HepG2 (cell line): ENCODE measurements at regions not wholly inside any gene's neighbourhood (a gene's known extent, or its start where the extent isn't known, plus 50 kb on each side); places are given as distances from the start of the nearest gene placed in this dataset.
A peak's percentile ranks its signal among the peaks of the same experiment; 100 is the strongest.

Source experiments
- CBX5 ChIP-seq: sonication (generic); formaldehyde crosslinking; IDR thresholded peaks from 2 replicates; pipeline ENCODE4 v1.4.0; 2020; ENCODE audit warnings: missing genetic modification reagents, borderline replicate concordance
- GTF3A ChIP-seq: sonication (generic); formaldehyde crosslinking; conservative IDR thresholded peaks from 2 replicates; pipeline ENCODE4 v1.4.0; 2020; ENCODE audit warnings: mild to moderate bottlenecking, missing genetic modification reagents
- HDAC2 ChIP-seq: sonication (generic); formaldehyde crosslinking; IDR thresholded peaks from 2 replicates; pipeline ENCODE4 v1.4.0; 2020; ENCODE audit warnings: missing genetic modification reagents
- KAT8 ChIP-seq: IDR thresholded peaks from 2 replicates; pipeline ENCODE4 v1.6.1; 2016; ENCODE audit warnings: missing genetic modification reagents, missing compliant biosample characterization
- MAZ ChIP-seq, 2 experiments: sonication (generic) in 1 of 2; formaldehyde crosslinking in 1 of 2; IDR thresholded peaks; 2 replicates each; pipeline versions ENCODE4 v1.5.0 to v1.6.1; 2012 to 2020; ENCODE audit warnings: low read depth in 2 of 2, mild to moderate bottlenecking in 2 of 2, borderline replicate concordance in 1 of 2, improper control_type of control experiment in 1 of 2, low read length in 1 of 2, missing genetic modification reagents in 1 of 2, moderate library complexity in 1 of 2
- NCOA2 ChIP-seq: sonication (generic); formaldehyde crosslinking; IDR thresholded peaks from 2 replicates; pipeline ENCODE4 v1.8.0; 2022; ENCODE audit warnings: inconsistent platforms
- NR2F6 ChIP-seq, 2 experiments: IDR thresholded peaks; 2 replicates each; pipeline ENCODE4 v1.6.1; 2016; ENCODE audit warnings: antibody characterized with exemption in 1 of 2, mild to moderate bottlenecking in 1 of 2
- PHF21A ChIP-seq: sonication (generic); formaldehyde crosslinking; IDR thresholded peaks from 2 replicates; pipeline ENCODE4 v1.5.0; 2020; ENCODE audit warnings: mild to moderate bottlenecking, missing genetic modification reagents
- POGZ ChIP-seq: sonication (generic); formaldehyde crosslinking; IDR thresholded peaks from 2 replicates; pipeline ENCODE4 v1.4.0; 2020; ENCODE audit warnings: mild to moderate bottlenecking, missing genetic modification reagents
- POLR2A ChIP-seq, 2 experiments: IDR thresholded peaks; 2 replicates each; pipeline ENCODE4 v1.6.1; 2011; ENCODE audit warnings: low read depth in 2 of 2, low read length in 2 of 2, mild to moderate bottlenecking in 1 of 2, moderate library complexity in 1 of 2; ENCODE audit not compliant: insufficient read depth in 1 of 2
- RXRB ChIP-seq: IDR thresholded peaks from 2 replicates; pipeline ENCODE4 v1.6.1; 2016; ENCODE audit warnings: borderline replicate concordance, missing genetic modification reagents, missing compliant biosample characterization
- SNAPC2 ChIP-seq: sonication (generic); formaldehyde crosslinking; IDR thresholded peaks from 2 replicates; pipeline ENCODE4 v1.8.1; 2022; ENCODE audit warnings: mild to moderate bottlenecking, missing genetic modification reagents
- TEAD3 ChIP-seq: optimal IDR thresholded peaks from 2 replicates; pipeline ENCODE3; 2016; ENCODE audit warnings: borderline replicate concordance
- TSC22D2 ChIP-seq: sonication (generic); formaldehyde crosslinking; IDR thresholded peaks from 2 replicates; pipeline ENCODE4 v1.5.1; 2020; ENCODE audit warnings: missing genetic modification reagents, mild to moderate bottlenecking, borderline replicate concordance
- ZEB1 ChIP-seq: IDR thresholded peaks from 2 replicates; pipeline ENCODE4 v1.6.1; 2012; ENCODE audit warnings: mild to moderate bottlenecking, low read depth, inconsistent platforms; ENCODE audit not compliant: insufficient replicate concordance
- ZMYM4 ChIP-seq: sonication (generic); formaldehyde crosslinking; IDR thresholded peaks from 2 replicates; pipeline ENCODE4 v1.8.1; 2023; ENCODE audit warnings: mild to moderate bottlenecking, missing genetic modification reagents
- ZNF143 ChIP-seq: sonication (generic); formaldehyde crosslinking; IDR thresholded peaks from 2 replicates; pipeline ENCODE4 v1.4.0; 2020; ENCODE audit warnings: missing genetic modification reagents
- ZNF274 ChIP-seq: sonication (generic); formaldehyde crosslinking; IDR thresholded peaks from 2 replicates; pipeline ENCODE4 v1.5.1; 2020; ENCODE audit warnings: mild to moderate bottlenecking, missing genetic modification reagents
- ZNF335 ChIP-seq: sonication (generic); formaldehyde crosslinking; IDR thresholded peaks from 2 replicates; pipeline ENCODE4 v1.4.0; 2020; ENCODE audit warnings: missing genetic modification reagents
- ZNF672 ChIP-seq: sonication (generic); formaldehyde crosslinking; IDR thresholded peaks from 2 replicates; pipeline ENCODE4 v1.8.1; 2022; ENCODE audit warnings: missing genetic modification reagents
- TF ChIP-seq, protein P1 (sequence below): sonication (generic); formaldehyde crosslinking; IDR thresholded peaks from 2 replicates; pipeline ENCODE4 v1.4.0; 2020; ENCODE audit warnings: missing genetic modification reagents; ENCODE audit errors: not compliant biosample characterization
- TF ChIP-seq, protein P2 (sequence below): sonication (generic); formaldehyde crosslinking; IDR thresholded peaks from 2 replicates; pipeline ENCODE4 v1.4.0; 2020; ENCODE audit warnings: missing genetic modification reagents, borderline replicate concordance
- TF ChIP-seq, protein P3 (sequence below): sonication (generic); IDR thresholded peaks from 2 replicates; pipeline ENCODE4 v1.6.1; 2016; ENCODE audit warnings: low read depth, borderline replicate concordance
- TF ChIP-seq, protein P4 (sequence below): sonication (generic); formaldehyde crosslinking; IDR thresholded peaks from 2 replicates; pipeline ENCODE4 v1.4.0; 2020; ENCODE audit warnings: missing genetic modification reagents
- TF ChIP-seq, protein P5 (sequence below): sonication (generic); formaldehyde crosslinking; IDR thresholded peaks from 2 replicates; pipeline ENCODE4 v1.5.0; 2020; ENCODE audit warnings: missing genetic modification reagents

DNA sequence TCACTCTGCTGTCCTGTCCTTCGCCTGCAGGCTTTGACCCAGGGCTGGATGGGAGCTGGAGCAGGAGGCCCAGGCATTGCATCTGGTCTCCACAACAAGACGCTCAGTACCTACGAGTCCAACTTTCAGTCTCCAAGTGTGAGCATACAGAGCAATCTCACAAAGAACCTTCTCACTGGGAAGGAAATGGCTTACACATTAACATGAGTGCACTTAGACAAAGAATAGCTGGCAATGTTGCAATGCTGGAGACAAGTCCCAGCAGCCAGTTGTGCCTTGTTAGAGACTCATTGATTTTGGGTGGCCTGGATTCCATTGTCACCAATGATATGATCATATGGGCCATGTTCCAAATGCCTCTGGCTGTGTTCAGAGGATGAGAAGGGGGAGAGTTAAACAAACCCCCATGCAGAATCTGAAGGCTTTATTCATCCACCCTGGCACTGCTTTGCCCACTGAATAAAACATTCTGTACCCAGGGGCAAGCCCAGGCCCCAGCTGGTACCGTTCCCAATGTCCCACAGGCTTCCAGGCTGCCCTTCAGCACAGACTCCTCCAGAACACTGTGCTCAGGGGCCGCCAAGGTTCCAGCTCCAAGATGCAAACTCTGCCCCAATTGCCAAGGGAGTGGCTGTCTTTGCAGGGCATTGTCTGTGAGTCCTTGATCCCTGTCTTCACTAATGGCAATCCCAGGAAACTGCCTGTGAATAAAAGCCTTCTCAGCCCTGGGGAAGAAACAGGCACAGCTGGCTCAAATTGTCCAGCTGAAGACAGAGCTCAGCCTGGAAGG lies 185.5 kb downstream of the HSD17B3 start (continued):
- TF ChIP-seq, protein P1, sequence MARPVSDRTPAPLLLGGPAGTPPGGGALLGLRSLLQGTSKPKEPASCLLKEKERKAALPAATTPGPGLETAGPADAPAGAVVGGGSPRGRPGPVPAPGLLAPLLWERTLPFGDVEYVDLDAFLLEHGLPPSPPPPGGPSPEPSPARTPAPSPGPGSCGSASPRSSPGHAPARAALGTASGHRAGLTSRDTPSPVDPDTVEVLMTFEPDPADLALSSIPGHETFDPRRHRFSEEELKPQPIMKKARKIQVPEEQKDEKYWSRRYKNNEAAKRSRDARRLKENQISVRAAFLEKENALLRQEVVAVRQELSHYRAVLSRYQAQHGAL (CRISPR knock-in tag) = no peak
- peak; percentile 51; the same call in 1 of the 2 replicates for TF ChIP-seq PHF21A (CRISPR knock-in tag)
- TF ChIP-seq HDAC2 (CRISPR knock-in tag) = no peak
- no peak for TF ChIP-seq ZEB1
- TF ChIP-seq, protein P2, sequence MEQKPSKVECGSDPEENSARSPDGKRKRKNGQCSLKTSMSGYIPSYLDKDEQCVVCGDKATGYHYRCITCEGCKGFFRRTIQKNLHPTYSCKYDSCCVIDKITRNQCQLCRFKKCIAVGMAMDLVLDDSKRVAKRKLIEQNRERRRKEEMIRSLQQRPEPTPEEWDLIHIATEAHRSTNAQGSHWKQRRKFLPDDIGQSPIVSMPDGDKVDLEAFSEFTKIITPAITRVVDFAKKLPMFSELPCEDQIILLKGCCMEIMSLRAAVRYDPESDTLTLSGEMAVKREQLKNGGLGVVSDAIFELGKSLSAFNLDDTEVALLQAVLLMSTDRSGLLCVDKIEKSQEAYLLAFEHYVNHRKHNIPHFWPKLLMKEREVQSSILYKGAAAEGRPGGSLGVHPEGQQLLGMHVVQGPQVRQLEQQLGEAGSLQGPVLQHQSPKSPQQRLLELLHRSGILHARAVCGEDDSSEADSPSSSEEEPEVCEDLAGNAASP = no peak
- TF ChIP-seq TSC22D2 (CRISPR knock-in tag) = no peak
- no peak for TF ChIP-seq NR2F6 (IDR thresholded peaks at IDR 0.05)
- 0 out of 2 replicates have a peak, but pooled peaks have one; percentile 22 for TF ChIP-seq NR2F6 (CRISPR knock-in tag; IDR thresholded peaks at IDR 0.05)
- TF ChIP-seq, protein P3, sequence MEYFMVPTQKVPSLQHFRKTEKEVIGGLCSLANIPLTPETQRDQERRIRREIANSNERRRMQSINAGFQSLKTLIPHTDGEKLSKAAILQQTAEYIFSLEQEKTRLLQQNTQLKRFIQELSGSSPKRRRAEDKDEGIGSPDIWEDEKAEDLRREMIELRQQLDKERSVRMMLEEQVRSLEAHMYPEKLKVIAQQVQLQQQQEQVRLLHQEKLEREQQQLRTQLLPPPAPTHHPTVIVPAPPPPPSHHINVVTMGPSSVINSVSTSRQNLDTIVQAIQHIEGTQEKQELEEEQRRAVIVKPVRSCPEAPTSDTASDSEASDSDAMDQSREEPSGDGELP = peak; percentile 21; the same call in 1 of the 2 replicates
- TF ChIP-seq ZNF143 = peak; percentile 30; the same call in 1 of the 2 replicates
- no peak for TF ChIP-seq SNAPC2 (CRISPR knock-in tag)
- peak; percentile 34 for TF ChIP-seq TEAD3 (CRISPR knock-in tag)
- no peak for TF ChIP-seq ZNF672 (CRISPR knock-in tag)
- peak; percentile 48; the same call in 1 of the 2 replicates for TF ChIP-seq POGZ (CRISPR knock-in tag)
- peak; percentile 21; the same call in 1 of the 2 replicates for TF ChIP-seq CBX5 (CRISPR knock-in tag)
- TF ChIP-seq, protein P4, sequence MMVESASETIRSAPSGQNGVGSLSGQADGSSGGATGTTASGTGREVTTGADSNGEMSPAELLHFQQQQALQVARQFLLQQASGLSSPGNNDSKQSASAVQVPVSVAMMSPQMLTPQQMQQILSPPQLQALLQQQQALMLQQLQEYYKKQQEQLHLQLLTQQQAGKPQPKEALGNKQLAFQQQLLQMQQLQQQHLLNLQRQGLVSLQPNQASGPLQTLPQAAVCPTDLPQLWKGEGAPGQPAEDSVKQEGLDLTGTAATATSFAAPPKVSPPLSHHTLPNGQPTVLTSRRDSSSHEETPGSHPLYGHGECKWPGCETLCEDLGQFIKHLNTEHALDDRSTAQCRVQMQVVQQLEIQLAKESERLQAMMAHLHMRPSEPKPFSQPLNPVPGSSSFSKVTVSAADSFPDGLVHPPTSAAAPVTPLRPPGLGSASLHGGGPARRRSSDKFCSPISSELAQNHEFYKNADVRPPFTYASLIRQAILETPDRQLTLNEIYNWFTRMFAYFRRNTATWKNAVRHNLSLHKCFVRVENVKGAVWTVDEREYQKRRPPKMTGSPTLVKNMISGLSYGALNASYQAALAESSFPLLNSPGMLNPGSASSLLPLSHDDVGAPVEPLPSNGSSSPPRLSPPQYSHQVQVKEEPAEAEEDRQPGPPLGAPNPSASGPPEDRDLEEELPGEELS (CRISPR knock-in tag) = peak; percentile 34; the same call in 1 of the 2 replicates
- TF ChIP-seq ZNF335 (CRISPR knock-in tag) = no peak
- peak; percentile 29; the same call in 1 of the 2 replicates for TF ChIP-seq NCOA2 (CRISPR knock-in tag)
- no peak for TF ChIP-seq GTF3A
- no peak for TF ChIP-seq ZNF274 (CRISPR knock-in tag)
- TF ChIP-seq POLR2A (IDR thresholded peaks at IDR 0.05; ENCODE audit: insufficient read depth in 1 of 2, low read depth in 2 of 2, low read length in 2 of 2) = 0 out of 4 replicates have a peak, but pooled peaks have one; percentile 26 to 27
- TF ChIP-seq, protein P5, sequence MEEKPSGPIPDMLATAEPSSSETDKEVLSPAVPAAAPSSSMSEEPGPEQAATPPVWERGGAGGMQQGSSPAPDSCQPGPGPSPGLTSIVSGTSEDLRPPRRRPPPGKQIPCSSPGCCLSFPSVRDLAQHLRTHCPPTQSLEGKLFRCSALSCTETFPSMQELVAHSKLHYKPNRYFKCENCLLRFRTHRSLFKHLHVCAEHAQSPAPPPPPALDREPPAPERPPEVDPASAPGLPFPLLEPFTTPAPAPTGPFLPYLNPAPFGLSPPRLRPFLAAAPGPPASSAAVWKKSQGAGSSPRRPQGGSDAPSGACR (CRISPR knock-in tag) = no peak
- no peak for TF ChIP-seq KAT8 (CRISPR knock-in tag)
- no peak for TF ChIP-seq MAZ (IDR thresholded peaks at IDR 0.05; ENCODE audit: borderline replicate concordance, low read depth, low read length)
- TF ChIP-seq MAZ (CRISPR knock-in tag; IDR thresholded peaks at IDR 0.05; ENCODE audit: low read depth) = no peak
- TF ChIP-seq ZMYM4 (CRISPR knock-in tag) = peak; percentile 43; the same call in 1 of the 2 replicates
- TF ChIP-seq RXRB (CRISPR knock-in tag) = 0 out of 2 replicates have a peak, but pooled peaks have one; percentile 13
